ENCODE measurements at regions not wholly inside any gene's neighbourhood (a gene's known extent, or its start where the extent isn't known, plus 50 kb on each side); places are given as distances from the start of the nearest gene placed in this dataset.

DNA sequence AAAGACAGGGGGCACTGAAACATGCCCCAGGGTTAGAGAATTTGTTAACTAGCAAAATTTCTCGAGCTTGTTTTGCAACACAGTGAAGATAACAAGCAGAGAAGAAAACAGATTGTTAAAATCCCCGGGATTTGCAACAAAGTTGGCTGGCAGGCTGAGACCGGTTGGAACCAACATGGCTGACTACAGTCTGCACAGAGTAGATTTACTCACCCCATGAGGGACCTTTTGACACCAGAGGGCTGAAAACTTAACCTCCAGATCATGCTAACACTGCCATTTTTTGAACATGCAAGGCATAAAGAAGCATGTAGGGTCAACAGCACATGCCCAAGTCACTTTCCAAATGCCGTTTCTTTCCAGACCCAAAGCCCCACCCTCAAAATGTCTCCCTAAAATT is 95.2 kb upstream of the TMEM26 start:
- Histone ChIP-seq H2AFZ (ENCODE audit: low read length) (no peak overlapping the region), H3K9me3 (ENCODE audit: control insufficient read depth, insufficient read depth, low read depth, low read length) (no peaks in the 10 kb centered on the region), H3K4me3 (replicated peaks in 1 of 4; ENCODE audit: control extremely low read depth in 1 of 4, insufficient read depth in 1 of 4, low read depth in 3 of 4, low read length in 4 of 4) (no peak overlapping the region), H3K27me3 (ENCODE audit: control insufficient read depth, insufficient read depth, low read length) (no peaks in the 10 kb centered on the region), H4K20me1 (ENCODE audit: control insufficient read depth, extremely low read depth, insufficient read depth, low read length) (no peaks in the 10 kb centered on the region), H3K79me2 (ENCODE audit: control insufficient read depth, insufficient read depth, low read length) (no peaks in the 10 kb centered on the region), H3K27ac (ENCODE audit: insufficient read depth, low read length) (no peak overlapping the region), H3K36me3 (ENCODE audit: control insufficient read depth, insufficient read depth, low read length) (no peaks in the 10 kb centered on the region), H3K9ac (ENCODE audit: insufficient read depth, low read length) (no peak overlapping the region), H3K4me2 (ENCODE audit: extremely low read depth, insufficient read depth, low read length) (no peak overlapping the region), H3K4me1 (ENCODE audit: control insufficient read depth, extremely low read depth, insufficient read depth, low read length) (no peaks in the 10 kb centered on the region)
- no peak for DNase-seq (ENCODE audit: low read depth in 2 of 2)
- TF ChIP-seq EZH2 (IDR thresholded peaks at IDR 0.05; ENCODE audit: low read length, missing control alignments) = no peak
- TF ChIP-seq, protein P1, sequence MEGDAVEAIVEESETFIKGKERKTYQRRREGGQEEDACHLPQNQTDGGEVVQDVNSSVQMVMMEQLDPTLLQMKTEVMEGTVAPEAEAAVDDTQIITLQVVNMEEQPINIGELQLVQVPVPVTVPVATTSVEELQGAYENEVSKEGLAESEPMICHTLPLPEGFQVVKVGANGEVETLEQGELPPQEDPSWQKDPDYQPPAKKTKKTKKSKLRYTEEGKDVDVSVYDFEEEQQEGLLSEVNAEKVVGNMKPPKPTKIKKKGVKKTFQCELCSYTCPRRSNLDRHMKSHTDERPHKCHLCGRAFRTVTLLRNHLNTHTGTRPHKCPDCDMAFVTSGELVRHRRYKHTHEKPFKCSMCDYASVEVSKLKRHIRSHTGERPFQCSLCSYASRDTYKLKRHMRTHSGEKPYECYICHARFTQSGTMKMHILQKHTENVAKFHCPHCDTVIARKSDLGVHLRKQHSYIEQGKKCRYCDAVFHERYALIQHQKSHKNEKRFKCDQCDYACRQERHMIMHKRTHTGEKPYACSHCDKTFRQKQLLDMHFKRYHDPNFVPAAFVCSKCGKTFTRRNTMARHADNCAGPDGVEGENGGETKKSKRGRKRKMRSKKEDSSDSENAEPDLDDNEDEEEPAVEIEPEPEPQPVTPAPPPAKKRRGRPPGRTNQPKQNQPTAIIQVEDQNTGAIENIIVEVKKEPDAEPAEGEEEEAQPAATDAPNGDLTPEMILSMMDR (conservative IDR thresholded peaks at IDR 0.05 in 1 of 2, IDR thresholded peaks at IDR 0.05 in 1 of 2; ENCODE audit: low read depth in 1 of 2, low read length in 2 of 2) = no peak

DNA sequence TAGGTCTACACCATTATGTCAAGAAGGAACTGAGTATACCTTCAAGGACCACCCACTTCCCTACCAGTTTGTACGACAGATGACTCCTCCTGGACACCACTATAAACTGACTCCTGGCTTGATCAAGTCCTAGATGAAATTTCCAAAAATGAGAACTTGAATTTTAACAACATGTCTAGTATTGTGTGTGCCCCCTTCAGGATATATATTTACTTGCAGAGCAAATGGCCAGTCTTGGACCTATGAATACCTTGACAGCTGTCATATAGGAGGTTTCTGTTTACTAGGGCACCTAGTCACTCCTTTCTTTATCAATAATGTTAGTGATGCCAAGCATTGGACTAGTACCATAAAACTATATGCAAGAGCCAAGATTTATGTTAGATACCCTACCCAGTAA is 94.1 kb upstream of the TMEM26 start:
- Histone ChIP-seq H3K4me3 (replicated peaks in 1 of 4; ENCODE audit: control extremely low read depth in 1 of 4, insufficient read depth in 1 of 4, low read depth in 3 of 4, low read length in 4 of 4) (no peak overlapping the region), H3K4me2 (ENCODE audit: extremely low read depth, insufficient read depth, low read length) (no peak overlapping the region), H4K20me1 (ENCODE audit: control insufficient read depth, extremely low read depth, insufficient read depth, low read length) (no peaks in the 10 kb centered on the region), H3K27me3 (ENCODE audit: control insufficient read depth, insufficient read depth, low read length) (no peaks in the 10 kb centered on the region), H3K27ac (ENCODE audit: insufficient read depth, low read length) (no peak overlapping the region), H3K36me3 (ENCODE audit: control insufficient read depth, insufficient read depth, low read length) (no peaks in the 10 kb centered on the region), H2AFZ (ENCODE audit: low read length) (no peak overlapping the region), H3K79me2 (ENCODE audit: control insufficient read depth, insufficient read depth, low read length) (no peaks in the 10 kb centered on the region), H3K9ac (ENCODE audit: insufficient read depth, low read length) (no peak overlapping the region), H3K9me3 (ENCODE audit: control insufficient read depth, insufficient read depth, low read depth, low read length) (no peaks in the 10 kb centered on the region), H3K4me1 (ENCODE audit: control insufficient read depth, extremely low read depth, insufficient read depth, low read length) (no peaks in the 10 kb centered on the region)
- no peak for DNase-seq (ENCODE audit: low read depth in 2 of 2)
- TF ChIP-seq EZH2 (IDR thresholded peaks at IDR 0.05; ENCODE audit: low read length, missing control alignments) = no peak
- TF ChIP-seq, protein P1 (conservative IDR thresholded peaks at IDR 0.05 in 1 of 2, IDR thresholded peaks at IDR 0.05 in 1 of 2; ENCODE audit: low read depth in 1 of 2, low read length in 2 of 2) = no peak

DNA sequence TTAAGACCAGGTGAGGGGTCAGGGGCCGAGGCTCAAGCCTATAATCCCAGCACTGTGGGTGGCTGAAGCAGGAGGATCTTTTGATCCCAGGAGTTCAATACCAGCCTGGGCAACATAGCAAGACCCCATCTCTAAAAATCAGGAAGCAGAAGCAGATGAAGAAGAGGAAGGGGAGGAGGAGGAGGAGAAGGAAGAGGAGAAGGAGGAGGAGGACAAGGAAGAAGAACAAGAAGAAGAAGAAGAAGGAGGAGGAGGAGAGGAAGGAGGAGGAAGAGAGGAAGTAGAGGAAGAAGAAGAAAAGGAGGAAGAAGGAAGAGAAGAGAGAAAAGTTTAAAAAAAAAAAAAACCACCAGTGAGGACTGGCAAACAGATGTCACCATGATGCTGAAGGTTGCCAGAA is 92.0 kb upstream of the TMEM26 start:
- H3K4me1 ChIP-seq (ENCODE audit: control insufficient read depth, extremely low read depth, insufficient read depth, low read length) = no peaks in the 10 kb centered on the region
- H3K27ac ChIP-seq (ENCODE audit: insufficient read depth, low read length) = no peak overlapping the region
- no peaks in the 10 kb centered on the region for H3K27me3 ChIP-seq (ENCODE audit: control insufficient read depth, insufficient read depth, low read length)
- no peaks in the 10 kb centered on the region for H4K20me1 ChIP-seq (ENCODE audit: control insufficient read depth, extremely low read depth, insufficient read depth, low read length)
- H3K79me2 ChIP-seq (ENCODE audit: control insufficient read depth, insufficient read depth, low read length) = no peaks in the 10 kb centered on the region
- TF ChIP-seq, protein P1 (conservative IDR thresholded peaks at IDR 0.05 in 1 of 2, IDR thresholded peaks at IDR 0.05 in 1 of 2; ENCODE audit: low read depth in 1 of 2, low read length in 2 of 2) = no peak
- TF ChIP-seq EZH2 (IDR thresholded peaks at IDR 0.05; ENCODE audit: low read length, missing control alignments) = no peak
- H3K4me2 ChIP-seq (ENCODE audit: extremely low read depth, insufficient read depth, low read length) = no peak overlapping the region
- H3K4me3 ChIP-seq (replicated peaks in 1 of 4; ENCODE audit: control extremely low read depth in 1 of 4, insufficient read depth in 1 of 4, low read depth in 3 of 4, low read length in 4 of 4) = no peak overlapping the region
- H3K9me3 ChIP-seq (ENCODE audit: control insufficient read depth, insufficient read depth, low read depth, low read length) = no peaks in the 10 kb centered on the region
- no peaks in the 10 kb centered on the region for H3K36me3 ChIP-seq (ENCODE audit: control insufficient read depth, insufficient read depth, low read length)
- no peak overlapping the region for H2AFZ ChIP-seq (ENCODE audit: low read length)
- no peak overlapping the region for H3K9ac ChIP-seq (ENCODE audit: insufficient read depth, low read length)
- no peak for DNase-seq (ENCODE audit: low read depth in 2 of 2)
